Kidney (tissue), 13 donors: ENCODE measurements at regions not wholly inside any gene's neighbourhood (a gene's known extent, or its start where the extent isn't known, plus 50 kb on each side); places are given as distances from the start of the nearest gene placed in this dataset.

ENCODE experiments used
- DNase-seq, 5 donors: peaks; one replicate each; pipeline ENCODE4 v3.0.0-alpha.2; 2013 to 2020
- FAIRE-seq: peaks from 2 replicates; lab custom pipeline; 2012; peaks lifted over from hg19 to GRCh38; lab: Jason Lieb, UNC
- H3K27ac ChIP-seq, 2 donors: one replicate each; pipeline ENCODE4 v1.7.0; 2013; ENCODE audit warnings: low read depth in 2 of 2, low read length in 2 of 2, inconsistent platforms in 1 of 2
- H3K27me3 ChIP-seq: one replicate; pipeline ENCODE4 v1.7.1; 2013; ENCODE audit warnings: low read length, inconsistent platforms; ENCODE audit not compliant: control insufficient read depth, insufficient read depth
- H3K36me3 ChIP-seq, 3 donors: one replicate each; pipeline versions ENCODE4 v1.7.0 to v1.7.1; 2013; ENCODE audit warnings: low read length in 3 of 3, control low read depth in 1 of 3, inconsistent platforms in 1 of 3; ENCODE audit not compliant: insufficient read depth in 3 of 3, control insufficient read depth in 2 of 3
- H3K4me1 ChIP-seq, 3 donors: one replicate each; pipeline versions ENCODE4 v1.7.0 to v1.7.1; 2013; ENCODE audit warnings: low read length in 3 of 3, inconsistent platforms in 1 of 3, low read depth in 1 of 3; ENCODE audit not compliant: control insufficient read depth in 2 of 3, insufficient read depth in 2 of 3
- H3K4me3 ChIP-seq, 3 donors: one replicate each; pipeline versions ENCODE4 v1.7.0 to v1.8.1; 2013; ENCODE audit warnings: low read length in 3 of 3, control low read depth in 1 of 3, inconsistent platforms in 1 of 3
- H3K9ac ChIP-seq, 3 donors: one replicate each; pipeline versions ENCODE4 v1.7.0 to v1.7.1; 2013; ENCODE audit warnings: low read length in 3 of 3, control low read depth in 1 of 3, inconsistent platforms in 1 of 3
- H3K9me3 ChIP-seq, 3 donors: one replicate each; pipeline versions ENCODE4 v1.7.0 to v1.7.1; 2013; ENCODE audit warnings: low read length in 3 of 3, control low read depth in 1 of 3, inconsistent platforms in 1 of 3; ENCODE audit not compliant: control insufficient read depth in 2 of 3, insufficient read depth in 1 of 3
- intact Hi-C: fragments of 100-400 bp; cut with DNase I; formaldehyde crosslinking; loops from one replicate; pipeline ENCODE4 v1.11.1; 2022
- TF ChIP-seq, protein P1 (sequence below): IDR thresholded peaks from 3 replicates; pipeline ENCODE4 v1.5.1; 2012; ENCODE audit warnings: mild to moderate bottlenecking, moderate library complexity, borderline replicate concordance; ENCODE audit not compliant: insufficient read depth; ENCODE audit errors: extremely low read depth
- donor health status: control.
- donor health status: control.
- donor health status: control.
- donor health status: control.
- donor health status: control.
- donor health status: DM: yes; HTN: yes; CAD: no.
- donor health status: Normal renal cell carcinoma (clear cell type).

DNA sequence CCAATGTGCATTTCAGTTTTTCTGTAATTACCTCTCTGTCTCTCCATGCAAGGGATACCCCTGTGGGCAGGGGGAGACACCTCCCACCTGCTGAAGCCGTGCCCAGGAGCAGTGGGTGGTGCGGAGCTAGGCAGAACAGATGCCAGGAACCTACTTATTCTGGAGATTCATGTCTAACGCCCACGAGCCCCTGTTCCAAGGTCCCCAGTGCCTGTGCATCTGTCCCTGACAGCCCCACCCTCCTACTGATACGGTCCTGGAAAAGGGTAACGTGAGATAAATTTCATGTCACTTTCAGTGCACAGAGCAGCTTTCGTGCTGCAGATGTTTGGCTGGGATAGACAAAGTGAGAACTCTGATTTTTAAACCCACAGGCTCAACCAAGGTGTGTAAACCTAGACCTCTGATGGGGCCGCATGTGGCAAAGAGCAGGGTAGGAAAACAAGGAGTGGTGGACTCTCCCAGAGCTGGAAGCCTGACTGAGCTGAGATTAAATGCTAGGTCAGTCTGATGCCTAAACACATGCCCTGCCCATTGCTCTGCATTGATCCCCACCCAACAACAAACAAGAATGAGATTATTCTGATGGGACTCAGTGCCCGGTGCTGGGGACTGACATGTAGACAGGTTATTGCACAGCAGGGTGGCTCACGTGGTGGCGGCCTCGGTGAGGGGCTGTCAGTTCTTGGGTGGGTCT is 123.6 kb upstream of the GDF10 start:
- Histone ChIP-seq H3K27me3 (no peaks in the 10 kb centered on the region), H3K9ac (no peak overlapping the region), H3K4me1 (no peaks in the 10 kb centered on the region), H3K27ac (no peak overlapping the region), H3K9me3 (no peaks in the 10 kb centered on the region), H3K36me3 (no peaks in the 10 kb centered on the region), H3K4me3 (no peak overlapping the region)
- intact Hi-C loops = no loop called here
- FAIRE-seq = no peak
- no peak for DNase-seq
- TF ChIP-seq, protein P1, sequence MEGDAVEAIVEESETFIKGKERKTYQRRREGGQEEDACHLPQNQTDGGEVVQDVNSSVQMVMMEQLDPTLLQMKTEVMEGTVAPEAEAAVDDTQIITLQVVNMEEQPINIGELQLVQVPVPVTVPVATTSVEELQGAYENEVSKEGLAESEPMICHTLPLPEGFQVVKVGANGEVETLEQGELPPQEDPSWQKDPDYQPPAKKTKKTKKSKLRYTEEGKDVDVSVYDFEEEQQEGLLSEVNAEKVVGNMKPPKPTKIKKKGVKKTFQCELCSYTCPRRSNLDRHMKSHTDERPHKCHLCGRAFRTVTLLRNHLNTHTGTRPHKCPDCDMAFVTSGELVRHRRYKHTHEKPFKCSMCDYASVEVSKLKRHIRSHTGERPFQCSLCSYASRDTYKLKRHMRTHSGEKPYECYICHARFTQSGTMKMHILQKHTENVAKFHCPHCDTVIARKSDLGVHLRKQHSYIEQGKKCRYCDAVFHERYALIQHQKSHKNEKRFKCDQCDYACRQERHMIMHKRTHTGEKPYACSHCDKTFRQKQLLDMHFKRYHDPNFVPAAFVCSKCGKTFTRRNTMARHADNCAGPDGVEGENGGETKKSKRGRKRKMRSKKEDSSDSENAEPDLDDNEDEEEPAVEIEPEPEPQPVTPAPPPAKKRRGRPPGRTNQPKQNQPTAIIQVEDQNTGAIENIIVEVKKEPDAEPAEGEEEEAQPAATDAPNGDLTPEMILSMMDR = no peak

DNA sequence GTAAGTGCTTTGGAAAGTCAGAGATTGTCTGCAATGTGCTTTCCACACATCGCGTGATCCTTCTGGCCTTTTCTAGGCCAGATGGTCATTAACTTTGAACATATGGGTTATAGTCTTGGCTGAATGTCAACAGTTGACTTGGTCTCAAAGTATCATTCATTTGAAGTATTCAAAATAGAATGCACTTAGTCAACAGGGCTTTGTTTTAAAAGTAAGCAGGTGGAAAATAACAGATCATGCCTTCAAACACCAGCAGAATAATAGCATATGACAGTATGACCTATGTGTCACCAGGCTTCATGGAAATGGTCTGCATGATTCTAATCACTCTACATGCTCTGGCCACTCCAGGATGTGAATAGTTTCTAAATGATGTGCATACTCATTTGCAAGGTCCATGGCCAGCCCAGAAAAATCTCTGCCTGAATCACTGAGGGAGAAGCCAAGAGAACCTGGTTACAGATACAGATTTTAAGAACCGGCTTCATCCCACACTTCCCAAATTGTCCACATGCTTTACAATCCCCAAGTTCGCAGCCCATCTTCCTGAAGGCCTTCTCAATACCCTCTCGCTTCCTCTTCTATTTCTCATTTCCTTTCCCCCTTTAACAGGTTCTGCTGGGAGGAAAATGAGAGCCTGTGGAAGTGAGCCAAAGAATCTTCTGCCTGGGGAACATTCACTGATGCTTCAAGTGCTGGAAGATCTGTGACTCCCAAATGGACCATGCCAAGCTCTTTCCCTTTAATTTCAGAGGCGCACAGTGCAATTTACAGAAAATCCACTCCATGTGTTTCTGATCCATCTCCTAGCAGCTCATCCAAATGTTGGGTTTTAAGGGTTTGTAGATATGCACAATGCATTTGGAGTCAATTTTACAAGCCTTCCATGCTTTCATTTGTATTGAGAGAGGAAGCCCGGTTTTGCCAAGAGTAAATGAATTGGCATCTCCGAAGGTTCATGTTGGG is 122.8 kb upstream of the GDF10 start:
- DNase-seq = no peak
- no peak for FAIRE-seq
- intact Hi-C loops = no loop called here

DNA sequence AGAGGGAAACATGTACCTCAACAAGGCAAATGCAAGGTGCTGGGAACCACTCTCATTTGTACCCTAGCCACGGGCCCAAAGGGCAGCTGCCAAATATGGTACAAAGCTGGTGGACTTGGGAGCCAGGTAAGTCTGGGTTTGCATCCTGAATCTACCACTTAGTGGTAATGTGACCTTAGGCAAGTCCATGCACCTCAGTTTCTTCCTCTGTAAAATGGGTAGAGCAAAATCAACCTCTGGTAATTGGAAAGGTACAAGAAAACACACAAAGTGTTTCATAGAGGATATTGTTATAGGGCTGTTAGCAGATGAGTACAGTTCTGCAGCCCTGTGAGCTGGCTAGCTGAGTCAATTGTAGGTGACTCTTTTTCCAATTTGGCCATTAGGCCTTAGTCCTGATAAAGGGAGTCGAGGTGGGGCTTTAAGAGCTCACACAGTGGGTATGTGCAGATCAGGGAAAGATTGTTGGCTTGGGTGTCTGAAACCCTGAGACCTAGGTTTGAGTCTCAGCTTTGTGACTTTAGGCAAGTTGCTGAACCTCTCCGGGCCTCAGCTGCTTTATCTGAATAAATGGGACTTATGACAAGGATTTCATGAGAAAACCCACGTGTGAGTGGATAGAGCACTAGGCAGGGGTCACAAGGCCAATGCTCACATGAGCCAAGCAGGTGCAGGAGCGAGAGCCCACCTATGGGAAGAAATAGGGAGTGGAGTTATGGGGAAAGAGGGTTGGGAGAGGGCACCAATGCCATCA is 121.3 kb upstream of the GDF10 start:
- Histone ChIP-seq H3K36me3 (no peaks in the 10 kb centered on the region), H3K27ac (no peak overlapping the region), H3K4me3 (no peak overlapping the region), H3K27me3 (no peaks in the 10 kb centered on the region), H3K9me3 (no peaks in the 10 kb centered on the region), H3K9ac (no peak overlapping the region), H3K4me1 (no peaks in the 10 kb centered on the region)
- FAIRE-seq = no peak
- intact Hi-C loops = no loop called here
- TF ChIP-seq, protein P1 = no peak
- no peak for DNase-seq

More for the DNA sequence above, 122.8 kb upstream of the GDF10 start:
- H3K9ac ChIP-seq = no peak overlapping the region
- no peaks in the 10 kb centered on the region for H3K36me3 ChIP-seq
- no peaks in the 10 kb centered on the region for H3K27me3 ChIP-seq
- TF ChIP-seq, protein P1 = no peak
- no peaks in the 10 kb centered on the region for H3K4me1 ChIP-seq
- H3K9me3 ChIP-seq = no peaks in the 10 kb centered on the region
- H3K4me3 ChIP-seq = no peak overlapping the region
- H3K27ac ChIP-seq = no peak overlapping the region
